Eye (tissue), 1 donor: ENCODE measurements at regions not wholly inside any gene's neighbourhood (a gene's known extent, or its start where the extent isn't known, plus 50 kb on each side); places are given as distances from the start of the nearest gene placed in this dataset.
"Not testable (repeated sequence)": the region's sequence is repeated elsewhere in the genome, so short reads cannot be mapped to it uniquely, and the experiment has no call there.

Experiments used
- DNase-seq: peaks from one replicate; pipeline ENCODE4 v3.0.0-alpha.2; 2015

DNA sequence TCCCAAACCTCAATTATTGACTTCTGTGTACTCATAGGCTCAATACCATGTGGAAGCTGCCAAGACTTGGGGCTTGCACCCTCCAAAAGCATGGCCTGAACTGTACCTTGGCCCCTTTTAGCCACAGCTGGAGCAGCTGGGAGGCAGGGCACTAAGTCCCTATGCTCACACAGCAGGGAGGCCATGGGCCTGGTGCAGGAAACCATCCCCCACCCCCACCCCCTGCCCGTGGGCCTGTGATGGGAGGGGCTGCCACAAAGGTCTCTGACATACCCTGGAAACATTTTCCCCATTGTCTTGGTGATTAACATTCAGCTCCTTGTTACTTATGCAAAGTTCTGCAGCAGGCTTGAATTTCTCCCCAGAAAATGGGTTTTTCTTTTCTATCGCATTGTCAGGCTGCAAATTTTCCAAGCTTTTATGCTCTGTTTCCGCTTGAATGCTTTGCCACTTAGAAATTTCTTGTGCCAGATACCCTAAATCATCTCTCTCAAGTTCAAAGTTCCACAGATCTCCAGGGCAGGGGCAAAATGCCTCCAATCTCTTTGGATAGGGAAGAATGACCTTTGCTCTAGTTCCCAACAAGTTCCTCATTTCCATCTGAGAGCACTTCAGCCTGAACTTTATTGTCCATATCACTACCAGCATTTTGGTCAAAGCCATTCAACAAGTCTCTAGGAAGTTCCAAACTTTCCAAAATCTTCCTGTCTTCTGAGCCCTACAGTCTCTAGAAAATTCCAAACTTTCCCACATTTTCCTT is 141.8 kb downstream of the AHR start:
- DNase-seq, result not testable (repeated sequence)

DNA sequence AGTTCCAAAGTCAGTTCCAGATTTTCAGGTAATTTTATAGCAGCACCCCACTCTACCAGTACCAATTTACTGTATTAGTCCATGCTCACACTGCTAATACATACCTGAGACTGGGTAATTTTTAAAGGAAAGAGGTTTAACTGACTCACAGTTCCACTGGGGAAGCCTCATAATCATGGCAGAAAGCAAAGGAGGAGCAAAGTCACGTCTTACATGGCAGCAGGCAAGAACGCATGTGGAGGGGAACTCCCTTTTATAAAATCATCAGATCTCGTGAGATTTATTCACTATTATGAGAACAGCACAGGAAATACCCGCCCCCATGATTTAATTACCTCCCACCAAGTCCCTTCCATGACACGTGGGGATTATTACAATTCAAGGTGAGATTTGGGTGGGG is 142.4 kb downstream of the AHR start:
- DNase-seq, result no peak

DNA sequence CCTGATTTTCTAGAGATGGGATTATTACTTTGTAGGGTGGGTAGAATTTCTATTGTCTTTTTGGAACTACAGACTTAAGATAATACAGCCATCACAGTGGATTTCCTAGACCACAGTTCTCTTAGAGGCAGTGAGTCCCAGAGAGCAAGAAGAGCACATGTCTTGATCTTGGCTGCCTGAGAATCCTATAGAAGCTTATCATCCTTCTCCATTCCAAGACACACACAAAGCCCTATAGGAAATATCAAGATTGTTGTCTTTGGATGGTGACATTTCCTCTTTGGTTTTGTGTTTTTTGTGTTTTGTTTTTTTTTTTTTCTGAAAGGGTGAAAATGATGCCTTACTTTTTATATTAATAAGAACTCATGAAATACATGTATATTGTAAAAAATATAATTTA is 143.1 kb downstream of the AHR start:
- no peak for DNase-seq

DNA sequence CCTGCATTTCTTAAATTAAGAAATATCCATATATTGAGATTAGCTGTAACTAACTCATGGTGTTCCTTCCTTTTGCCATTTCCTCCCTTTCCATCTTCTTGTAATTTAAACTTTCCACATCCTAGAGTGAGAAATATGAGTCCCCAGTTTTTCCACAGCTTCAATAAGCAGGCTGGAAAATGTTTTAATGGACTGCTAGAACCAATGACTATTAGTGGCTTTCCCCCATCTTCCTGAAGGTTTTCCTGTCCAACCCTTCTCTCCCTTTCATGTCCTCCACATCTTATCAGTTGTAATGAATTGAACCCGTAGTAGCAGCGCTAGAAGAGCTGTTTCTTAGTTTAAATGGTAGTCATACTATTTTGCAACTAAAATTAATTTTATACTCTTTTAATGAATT is 145.7 kb downstream of the AHR start:
- no peak for DNase-seq

DNA sequence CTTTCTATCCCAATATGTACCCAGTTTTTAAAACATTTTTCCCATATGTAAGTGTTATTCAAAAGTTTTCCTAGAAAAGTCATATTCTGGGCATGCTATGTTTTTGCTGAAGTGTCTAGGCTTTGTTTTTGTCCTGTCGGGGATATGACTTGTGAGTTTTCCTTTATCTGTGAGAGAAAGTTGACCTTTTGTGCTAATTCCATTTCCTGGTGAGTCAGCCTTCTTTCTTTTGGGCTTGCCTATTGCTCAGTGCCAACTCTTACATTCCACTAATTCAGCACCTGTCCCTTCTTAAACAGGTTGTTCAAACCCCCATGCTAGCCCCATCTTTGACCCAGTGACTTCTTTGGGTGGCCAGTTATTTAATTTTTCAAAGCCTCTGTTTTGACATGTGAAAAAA is 146.2 kb downstream of the AHR start:
- no peak for DNase-seq

DNA sequence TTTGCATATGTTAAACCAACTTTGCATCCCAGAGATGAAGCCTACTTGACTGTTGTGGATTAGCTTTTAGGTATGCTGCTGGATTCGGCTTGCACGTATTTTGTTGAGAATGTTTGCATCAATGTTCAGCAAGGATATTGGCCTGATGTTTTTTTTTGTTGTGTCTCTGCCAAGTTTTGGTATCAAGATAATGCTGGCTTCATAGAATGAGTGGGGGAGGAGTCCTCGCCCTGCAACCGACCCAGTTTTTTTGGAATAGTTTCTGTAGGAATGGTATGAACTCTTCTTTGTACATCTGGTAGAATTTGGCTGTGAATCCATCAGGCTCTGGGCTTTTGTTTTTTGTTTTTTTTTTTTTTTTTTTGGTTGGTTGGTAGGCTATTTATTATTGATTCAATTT is 147.9 kb downstream of the AHR start:
- DNase-seq, result no peak

DNA sequence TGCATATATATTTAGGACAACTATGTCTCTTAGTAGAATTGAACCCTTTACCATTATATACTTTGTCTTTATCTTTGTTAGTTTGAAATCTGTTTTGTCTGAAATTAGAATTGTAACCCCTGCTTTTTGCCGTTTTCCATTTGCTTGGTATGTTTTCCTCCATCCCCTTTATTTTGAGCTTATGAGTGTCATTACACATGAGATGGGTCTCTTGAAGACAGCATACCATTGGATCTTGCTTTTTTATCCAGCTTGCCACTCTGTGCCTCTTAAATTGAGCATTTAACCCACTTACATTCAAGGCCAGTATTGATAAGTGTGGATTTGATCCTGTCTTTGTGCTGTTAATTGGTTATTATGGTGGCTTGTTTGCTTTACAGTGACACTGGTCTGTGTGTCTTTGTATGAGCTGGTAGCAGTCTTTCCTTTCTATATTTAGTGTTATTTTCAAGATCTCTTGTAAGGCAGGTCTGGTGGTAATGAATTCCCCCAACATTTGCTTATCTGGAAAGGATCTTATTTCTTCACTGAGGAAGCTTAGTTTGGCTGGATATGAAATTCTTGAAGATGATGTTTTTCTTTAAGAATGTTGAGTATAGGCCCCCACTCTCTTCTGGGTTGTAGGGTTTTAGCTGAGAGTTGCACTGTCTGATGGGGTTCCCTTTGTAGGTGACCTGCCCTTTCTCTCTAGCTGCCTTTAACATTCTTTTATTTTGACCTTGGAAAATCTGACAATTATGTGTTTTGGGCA is 149.5 kb downstream of the AHR start:
- no peak for DNase-seq

DNA sequence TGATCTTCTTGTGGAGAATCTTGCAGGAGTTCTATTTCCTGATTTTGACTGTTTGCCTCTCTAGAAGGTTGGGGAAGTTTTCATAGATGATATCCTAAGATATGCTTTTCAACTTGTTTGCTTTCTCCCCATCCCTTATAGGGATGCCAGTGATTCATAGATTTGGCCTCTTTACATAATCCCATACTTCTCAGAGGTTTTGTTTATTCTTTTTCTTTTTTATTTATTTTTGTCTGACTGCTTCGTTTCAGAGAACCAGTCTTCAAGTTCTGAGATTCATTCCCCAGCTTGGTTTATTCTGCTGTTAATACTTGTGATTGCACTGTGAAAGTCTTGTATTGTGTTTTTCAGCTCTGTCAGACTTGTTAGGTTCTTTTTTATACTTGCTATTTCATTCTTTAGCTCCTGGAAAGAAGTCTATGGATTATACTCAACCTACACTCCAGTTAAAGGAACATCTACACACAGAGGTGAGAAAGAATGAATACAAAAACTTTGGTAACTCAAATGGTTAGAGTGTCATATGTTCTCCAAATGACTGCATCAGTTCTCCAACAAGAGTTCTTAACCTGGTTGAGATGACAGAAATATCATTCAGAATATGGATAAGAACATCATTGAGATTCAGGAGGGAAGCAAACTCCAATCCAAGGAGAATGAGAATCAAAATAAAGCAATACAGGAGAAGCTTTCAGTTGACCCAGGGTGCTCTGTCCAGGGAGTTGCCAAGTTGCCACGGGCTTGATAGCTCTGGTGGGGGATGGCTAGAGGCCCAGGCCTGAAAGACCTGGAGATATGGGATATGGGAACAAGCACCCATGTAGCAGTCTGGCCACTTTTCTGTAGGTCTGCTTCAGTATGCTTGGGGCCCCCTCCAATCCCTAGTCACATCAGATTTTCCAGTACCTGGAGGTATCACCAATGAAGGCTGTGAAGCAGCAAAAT is 150.3 kb downstream of the AHR start:
- DNase-seq, result no peak

DNA sequence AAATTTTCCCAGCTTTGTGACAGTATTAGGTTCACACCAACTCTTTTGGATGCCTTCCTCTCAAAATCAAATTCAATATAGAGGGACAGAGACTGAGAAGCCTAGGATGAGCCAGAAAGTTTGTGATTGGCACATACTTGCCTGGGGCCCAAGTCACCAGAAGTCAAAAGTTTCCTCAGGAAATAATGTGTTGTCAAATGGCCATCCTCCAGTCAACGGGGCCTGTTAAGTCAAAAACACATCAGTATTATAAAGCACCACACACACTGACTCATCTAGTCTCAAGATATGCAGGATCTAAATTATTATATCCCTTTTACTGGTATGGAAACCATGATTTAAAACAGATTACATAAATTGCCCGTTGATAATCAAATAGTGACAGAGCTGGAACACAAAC is 158.1 kb downstream of the AHR start:
- no peak for DNase-seq

DNA sequence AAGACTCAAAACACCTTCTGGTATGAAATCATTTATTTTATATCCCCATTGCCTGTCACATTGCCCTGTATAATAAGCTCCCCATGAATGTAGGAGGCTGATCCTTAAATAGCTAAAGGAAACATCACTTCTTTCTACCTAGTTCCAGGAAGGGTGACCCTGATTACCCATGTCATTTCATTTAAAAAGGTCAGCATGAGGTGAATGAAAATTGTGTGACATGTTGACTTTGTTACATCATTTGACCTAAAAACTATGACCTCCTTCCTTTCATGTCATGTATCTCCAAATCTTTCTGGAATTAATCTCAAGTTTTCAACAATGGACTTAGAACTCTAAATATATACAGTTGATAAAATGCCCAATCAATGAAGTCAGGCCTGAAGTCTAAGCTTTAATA is 161.5 kb downstream of the AHR start:
- no peak for DNase-seq

DNA sequence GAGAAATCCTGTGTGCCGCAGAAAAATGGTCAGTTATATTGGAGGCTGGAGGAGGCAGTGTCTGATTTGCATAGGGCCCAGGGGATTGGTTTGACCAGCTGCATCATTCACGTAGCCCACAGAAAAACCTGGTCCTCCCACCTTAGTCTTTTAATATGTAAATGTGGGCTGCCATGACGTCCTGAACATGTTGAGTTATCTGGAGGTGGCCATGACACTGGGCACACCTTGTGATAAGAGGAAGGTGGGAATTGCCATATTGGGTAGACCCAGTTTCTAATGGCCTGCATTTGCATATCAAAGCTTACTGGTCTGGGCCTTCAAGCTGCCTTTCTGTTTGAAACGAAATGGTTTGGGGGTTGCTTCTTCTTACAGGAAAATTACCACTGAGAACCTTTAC is 162.2 kb downstream of the AHR start:
- no peak for DNase-seq

DNA sequence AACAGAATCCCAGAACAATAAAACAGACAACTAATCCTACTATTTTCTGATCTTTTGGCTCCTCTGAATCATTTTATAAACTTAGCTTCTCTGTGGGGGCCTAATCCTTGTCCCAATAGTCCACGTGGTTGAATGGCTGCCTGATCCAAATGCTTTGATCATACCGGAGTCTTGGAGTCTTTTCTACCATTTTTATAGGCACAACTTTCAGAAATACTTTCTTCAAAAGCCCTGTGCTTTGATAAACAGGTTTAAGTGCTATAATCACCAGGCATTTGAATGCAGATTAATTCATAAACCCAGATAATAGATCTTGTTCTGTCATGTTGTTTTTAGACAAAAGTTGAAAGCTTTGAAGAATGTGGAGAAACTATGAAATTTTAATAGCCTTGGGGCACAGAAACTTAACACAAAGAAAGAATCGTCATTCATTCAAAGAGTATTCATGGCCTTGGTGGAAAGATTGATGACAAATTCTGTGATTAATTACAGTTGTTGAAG is 163.7 kb downstream of the AHR start:
- no peak for DNase-seq

DNA sequence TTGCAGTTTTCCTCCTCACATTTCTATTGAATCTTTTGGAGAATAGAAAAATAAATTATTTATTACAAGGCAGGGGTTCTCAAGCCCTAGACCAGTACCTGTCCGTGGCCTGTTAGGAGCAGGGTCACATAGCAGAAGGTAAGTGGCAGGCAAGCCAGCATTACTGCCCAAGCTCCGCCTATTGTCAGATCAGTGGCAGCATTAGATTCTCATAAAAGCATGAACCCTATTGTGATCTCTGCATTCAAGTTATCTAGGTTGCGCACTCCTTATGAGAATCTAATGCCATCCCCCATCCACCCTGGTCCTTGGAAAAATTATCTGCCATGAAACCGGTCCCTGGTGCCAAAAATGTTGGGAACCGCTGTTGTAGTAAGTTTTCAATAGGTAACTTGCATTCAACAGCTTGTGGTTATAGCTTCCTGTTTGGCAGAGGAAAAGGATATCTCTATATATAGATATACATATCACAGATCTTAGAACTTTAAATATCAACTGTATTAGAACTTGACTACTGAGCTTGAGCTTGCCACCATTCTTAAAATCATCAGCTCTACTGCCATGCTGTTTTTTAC is 165.1 kb downstream of the AHR start:
- DNase-seq, result no peak

DNA sequence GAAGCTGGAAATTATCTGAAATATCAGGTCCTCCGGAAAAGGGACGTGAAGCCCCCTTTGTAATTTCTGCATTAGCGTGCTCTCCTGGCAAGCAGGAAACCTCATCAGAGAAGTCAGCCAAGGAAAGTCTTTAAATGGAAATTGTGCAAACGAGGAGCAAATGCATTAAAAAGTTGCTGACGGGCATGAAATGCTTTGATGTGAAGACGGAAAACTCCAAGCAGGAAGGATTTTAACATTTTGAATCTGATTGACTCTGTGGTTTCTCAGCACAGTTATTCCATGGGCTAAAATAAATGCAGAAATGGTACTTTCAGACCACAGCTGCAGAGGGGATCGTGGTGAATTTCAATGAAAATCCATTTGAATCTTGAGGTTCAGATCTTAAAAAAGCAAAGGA is 167.8 kb downstream of the AHR start:
- peak; percentile 9 for DNase-seq

DNA sequence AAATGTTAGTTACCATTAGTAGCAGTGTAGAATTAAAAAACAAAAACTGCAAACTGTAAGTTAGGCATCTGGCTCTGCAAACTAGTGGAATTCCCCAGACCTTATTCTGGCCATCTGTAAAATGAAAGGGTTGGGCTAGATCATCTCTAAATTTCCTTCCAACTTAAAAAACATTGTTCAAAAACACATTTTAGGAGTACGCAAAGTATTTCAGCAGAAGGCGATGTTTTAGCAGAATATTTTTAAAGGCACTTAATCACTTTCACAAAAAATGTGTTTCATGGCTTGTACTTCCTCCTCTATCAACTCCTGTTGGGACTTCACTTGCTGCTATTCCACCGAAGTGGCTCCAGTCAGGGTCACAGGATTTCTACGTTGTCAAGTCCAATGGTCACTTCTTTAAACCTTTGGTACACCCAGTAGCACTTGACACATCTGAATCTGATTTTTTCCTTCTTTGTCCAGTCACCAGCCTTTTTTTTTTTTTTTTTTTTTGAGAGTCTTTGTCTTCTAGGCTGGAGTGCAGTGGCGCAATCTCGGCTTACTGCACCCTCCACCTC is 169.0 kb downstream of the AHR start:
- no peak for DNase-seq

DNA sequence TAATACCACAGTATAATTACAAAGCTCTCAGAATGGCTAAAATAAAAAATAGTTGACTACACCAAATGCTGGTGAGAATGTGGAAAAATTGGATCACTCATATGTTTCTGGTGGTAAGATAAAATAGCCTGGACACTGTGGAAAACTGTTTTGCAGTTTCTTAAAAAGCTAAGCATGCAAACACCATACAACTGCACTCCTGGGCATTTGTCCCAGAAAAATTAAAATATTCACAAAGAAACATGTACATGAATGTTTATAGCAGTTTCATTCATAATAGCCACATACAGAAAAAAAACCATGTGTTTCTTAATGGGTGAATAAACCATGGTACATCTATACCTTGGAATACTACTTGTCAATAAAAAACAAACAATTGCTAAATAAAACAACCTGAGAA is 172.9 kb downstream of the AHR start:
- no peak for DNase-seq

DNA sequence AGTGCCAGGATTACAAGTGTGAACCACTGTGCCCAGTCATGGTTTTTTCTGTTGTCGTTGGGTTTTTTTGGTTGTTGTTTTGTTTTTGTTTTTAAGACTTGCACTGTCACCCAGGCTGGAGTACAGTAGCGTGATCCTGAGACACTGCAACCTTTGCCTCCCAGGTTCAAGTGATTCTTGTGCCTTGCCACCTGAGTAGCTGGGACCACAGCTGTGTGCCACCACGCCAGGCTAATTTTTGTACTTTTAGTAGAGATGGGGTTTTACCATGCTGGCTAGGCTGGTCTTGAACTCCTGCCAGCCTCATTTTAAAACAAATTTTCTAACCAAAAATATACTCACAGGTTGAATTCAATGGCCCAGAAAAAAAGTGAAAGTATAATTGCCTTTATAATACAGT is 174.1 kb downstream of the AHR start:
- no peak for DNase-seq

DNA sequence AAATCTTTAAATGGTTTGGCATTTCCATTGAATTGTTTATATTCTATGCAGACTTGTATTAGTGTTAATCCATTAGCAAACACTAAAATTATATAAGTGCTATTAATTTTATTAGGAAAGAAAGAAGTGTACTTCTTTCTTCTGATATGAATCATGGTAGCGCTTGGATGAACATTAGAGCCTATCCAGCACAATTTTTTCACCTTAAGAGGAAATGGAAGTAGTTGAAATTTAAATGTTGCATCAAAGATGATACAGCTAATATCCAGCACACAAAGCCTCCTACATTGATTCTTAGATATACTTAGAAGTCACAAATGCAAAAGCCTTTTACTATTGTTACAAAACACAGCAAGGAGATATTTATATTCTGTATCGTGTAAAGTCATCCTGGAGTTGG is 174.5 kb downstream of the AHR start:
- DNase-seq, result no peak

DNA sequence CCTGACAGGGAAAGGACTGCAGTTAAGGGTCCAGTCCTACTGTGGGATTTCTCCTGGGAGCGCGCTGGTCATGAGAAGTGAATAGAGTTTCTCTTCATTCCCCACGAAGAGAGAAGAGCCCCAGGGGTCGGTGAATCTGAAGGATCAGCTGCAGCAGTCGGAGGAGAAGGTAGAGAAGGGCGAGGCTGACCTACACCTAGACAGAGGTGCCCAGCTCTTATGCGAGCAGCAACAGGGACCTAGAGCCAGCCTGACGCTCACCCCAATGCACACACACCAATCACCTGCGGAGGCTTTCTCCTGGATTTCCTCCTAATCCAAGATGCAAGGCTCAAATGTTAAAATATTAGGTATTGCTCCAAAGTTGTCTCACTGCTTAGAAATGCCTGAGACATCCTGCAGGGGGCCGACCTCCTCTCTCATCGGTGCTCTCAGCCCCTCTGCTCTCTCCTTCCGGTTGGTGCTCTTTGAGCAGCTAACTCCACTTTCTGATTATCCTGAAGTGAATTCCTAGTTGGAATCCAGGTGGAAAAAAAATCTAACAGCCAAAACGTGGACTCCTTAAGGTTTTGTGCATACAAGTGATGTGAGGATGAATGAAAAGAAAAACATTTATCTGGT is 176.4 kb downstream of the AHR start:
- DNase-seq, result no peak

DNA sequence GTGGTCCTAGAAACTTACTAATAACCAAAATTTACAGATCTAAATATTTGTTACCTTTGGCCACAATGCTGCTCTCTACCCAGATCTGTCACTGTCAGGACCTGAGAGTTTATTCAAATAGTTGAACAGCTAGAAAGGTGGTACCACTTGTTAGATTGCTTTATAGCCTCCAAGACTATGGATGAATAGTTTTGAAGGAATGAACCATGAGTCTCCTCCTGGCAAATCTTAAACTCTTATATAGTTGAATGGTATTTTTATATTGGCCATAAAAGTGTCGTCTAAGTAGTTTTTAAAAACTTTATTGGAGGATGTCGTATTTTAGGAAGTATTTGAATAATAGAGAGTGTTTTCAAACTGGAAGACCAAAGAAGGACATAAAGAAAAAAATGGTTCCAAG is 178.7 kb downstream of the AHR start:
- DNase-seq, result no peak

DNA sequence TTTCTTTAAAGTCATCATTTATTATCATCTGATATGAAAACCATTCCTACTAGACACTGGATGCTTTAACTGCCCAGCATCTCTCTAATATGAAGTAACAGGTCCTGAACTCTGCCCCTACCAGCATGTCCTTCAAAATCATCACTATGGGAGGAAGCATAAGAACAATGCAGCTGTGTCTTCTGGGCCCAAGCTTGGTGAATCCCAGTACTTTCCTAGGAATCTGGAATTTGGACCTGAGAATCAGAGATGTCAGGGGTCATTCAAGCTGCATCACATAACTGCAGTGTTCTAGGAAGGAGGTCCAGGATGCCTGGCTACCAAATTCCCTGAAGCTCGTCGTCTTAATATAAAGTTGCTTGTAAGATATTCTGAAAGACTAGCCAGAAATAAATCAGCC is 182.7 kb downstream of the AHR start:
- DNase-seq, result no peak

DNA sequence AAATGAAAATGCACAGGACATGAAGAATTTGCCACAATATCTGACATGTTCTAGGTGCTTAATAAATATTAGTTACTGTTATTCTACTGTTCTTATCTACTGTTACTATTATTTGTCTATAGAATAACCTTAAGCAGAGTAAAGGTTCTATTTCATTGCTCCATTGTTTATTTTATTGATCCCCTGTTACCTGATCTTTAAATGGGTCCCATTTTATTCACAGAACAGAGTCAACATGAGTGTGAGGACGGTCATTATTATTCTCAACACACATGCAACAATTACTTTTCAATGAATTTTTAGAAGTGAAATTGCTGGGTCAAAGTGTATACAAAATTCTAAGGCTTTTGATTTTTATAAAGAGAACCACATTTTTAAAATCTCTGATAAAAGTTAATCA is 186.9 kb downstream of the AHR start:
- DNase-seq, result no peak
